ENCODE measurements at regions not wholly inside any gene's neighbourhood (a gene's known extent, or its start where the extent isn't known, plus 50 kb on each side); places are given as distances from the start of the nearest gene placed in this dataset.

GRCh38 chr18:25451077-25451658, 99.2 kb upstream of the ZNF521 start:
- Histone ChIP-seq H3K4me2 (no peak overlapping the region), H3K4me1 (no peaks in the 10 kb centered on the region), H3K9me3 (no peaks in the 10 kb centered on the region), H3K27ac (no peak overlapping the region), H3K4me3 (no peak overlapping the region)
- TF ChIP-seq CBX8 (IDR thresholded peaks at IDR 0.05) (no peak), RAD21 (conservative IDR thresholded peaks at IDR 0.05 in 1 of 2, IDR thresholded peaks at IDR 0.05 in 1 of 2) (no peak), EHF (CRISPR knock-in tag; IDR thresholded peaks at IDR 0.05) (no peak), FOSL2 (IDR thresholded peaks at IDR 0.05) (no peak), FOSL2 (CRISPR knock-in tag; IDR thresholded peaks at IDR 0.05) (no peak), ZSCAN20 (CRISPR knock-in tag; IDR thresholded peaks at IDR 0.05) (no peak), HEYL (CRISPR knock-in tag; IDR thresholded peaks at IDR 0.05) (no peak)
- TF ChIP-seq, protein P1, sequence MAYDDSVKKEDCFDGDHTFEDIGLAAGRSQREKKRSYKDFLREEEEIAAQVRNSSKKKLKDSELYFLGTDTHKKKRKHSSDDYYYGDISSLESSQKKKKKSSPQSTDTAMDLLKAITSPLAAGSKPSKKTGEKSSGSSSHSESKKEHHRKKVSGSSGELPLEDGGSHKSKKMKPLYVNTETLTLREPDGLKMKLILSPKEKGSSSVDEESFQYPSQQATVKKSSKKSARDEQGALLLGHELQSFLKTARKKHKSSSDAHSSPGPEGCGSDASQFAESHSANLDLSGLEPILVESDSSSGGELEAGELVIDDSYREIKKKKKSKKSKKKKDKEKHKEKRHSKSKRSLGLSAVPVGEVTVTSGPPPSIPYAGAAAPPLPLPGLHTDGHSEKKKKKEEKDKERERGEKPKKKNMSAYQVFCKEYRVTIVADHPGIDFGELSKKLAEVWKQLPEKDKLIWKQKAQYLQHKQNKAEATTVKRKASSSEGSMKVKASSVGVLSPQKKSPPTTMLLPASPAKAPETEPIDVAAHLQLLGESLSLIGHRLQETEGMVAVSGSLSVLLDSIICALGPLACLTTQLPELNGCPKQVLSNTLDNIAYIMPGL (CRISPR knock-in tag; IDR thresholded peaks at IDR 0.05; ENCODE audit: borderline replicate concordance) = no peak
- ChIA-PET POLR2A (no interaction called here), CTCF (no interaction called here)
- FAIRE-seq (no peak), DNase-seq (ENCODE audit: low read depth in 1 of 2, low spot score in 1 of 2) (no peak), ATAC-seq (no peak)
- 10% methylated on average over 5 of the region's 5 CpGs for WGBS (ENCODE audit: missing lambda C conversion rate)

DNA sequence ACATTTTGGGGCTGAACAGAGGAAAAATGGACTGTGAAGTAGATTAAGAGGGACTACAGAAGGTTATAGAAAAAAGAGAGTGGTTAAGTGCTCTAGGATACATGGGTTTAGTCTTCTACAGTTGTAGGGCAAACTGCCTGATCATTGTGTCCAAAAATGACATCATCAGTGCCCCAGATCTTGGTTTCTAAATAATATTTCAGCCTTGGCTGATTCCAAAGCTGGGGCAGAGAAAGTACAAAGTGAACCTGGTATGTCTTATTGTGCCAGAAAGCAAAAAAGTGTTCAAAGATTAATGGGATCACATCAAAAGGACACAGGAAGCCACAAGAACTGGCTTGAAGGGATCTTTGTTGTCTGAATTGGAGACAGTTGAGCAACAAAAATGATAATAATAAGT, 97.1 kb upstream of the ZNF521 start:
- FAIRE-seq (no peak), ATAC-seq (no peak), DNase-seq (ENCODE audit: low read depth in 1 of 2, low spot score in 1 of 2) (no peak)
- H3K4me1 ChIP-seq = no peaks in the 10 kb centered on the region
- ChIA-PET POLR2A (no interaction called here), CTCF (no interaction called here)
- TF ChIP-seq, protein P2, sequence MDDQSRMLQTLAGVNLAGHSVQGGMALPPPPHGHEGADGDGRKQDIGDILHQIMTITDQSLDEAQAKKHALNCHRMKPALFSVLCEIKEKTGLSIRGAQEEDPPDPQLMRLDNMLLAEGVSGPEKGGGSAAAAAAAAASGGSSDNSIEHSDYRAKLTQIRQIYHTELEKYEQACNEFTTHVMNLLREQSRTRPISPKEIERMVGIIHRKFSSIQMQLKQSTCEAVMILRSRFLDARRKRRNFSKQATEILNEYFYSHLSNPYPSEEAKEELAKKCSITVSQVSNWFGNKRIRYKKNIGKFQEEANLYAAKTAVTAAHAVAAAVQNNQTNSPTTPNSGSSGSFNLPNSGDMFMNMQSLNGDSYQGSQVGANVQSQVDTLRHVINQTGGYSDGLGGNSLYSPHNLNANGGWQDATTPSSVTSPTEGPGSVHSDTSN (IDR thresholded peaks at IDR 0.05) = no peak
- TF ChIP-seq PHF8 (IDR thresholded peaks at IDR 0.05; ENCODE audit: borderline replicate concordance, low read depth) (no peak), REST (IDR thresholded peaks at IDR 0.05) (no peak), SMC3 (IDR thresholded peaks at IDR 0.05) (no peak), HDAC2 (IDR thresholded peaks at IDR 0.05) (no peak), NPAS2 (CRISPR knock-in tag; IDR thresholded peaks at IDR 0.05; ENCODE audit: borderline replicate concordance) (no peak), HOXA7 (CRISPR knock-in tag; IDR thresholded peaks at IDR 0.05) (no peak), EHMT2 (IDR thresholded peaks at IDR 0.05; ENCODE audit: low read depth) (no peak), HOXB5 (CRISPR knock-in tag; IDR thresholded peaks at IDR 0.05) (no peak), CEBPB (IDR thresholded peaks at IDR 0.05) (no peak), NFE2L2 (conservative IDR thresholded peaks at IDR 0.05; ENCODE audit: low read length) (no peak)
- TF ChIP-seq, protein P1 (CRISPR knock-in tag; IDR thresholded peaks at IDR 0.05; ENCODE audit: borderline replicate concordance) = no peak
- TF ChIP-seq, protein P3, sequence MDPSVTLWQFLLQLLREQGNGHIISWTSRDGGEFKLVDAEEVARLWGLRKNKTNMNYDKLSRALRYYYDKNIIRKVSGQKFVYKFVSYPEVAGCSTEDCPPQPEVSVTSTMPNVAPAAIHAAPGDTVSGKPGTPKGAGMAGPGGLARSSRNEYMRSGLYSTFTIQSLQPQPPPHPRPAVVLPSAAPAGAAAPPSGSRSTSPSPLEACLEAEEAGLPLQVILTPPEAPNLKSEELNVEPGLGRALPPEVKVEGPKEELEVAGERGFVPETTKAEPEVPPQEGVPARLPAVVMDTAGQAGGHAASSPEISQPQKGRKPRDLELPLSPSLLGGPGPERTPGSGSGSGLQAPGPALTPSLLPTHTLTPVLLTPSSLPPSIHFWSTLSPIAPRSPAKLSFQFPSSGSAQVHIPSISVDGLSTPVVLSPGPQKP (IDR thresholded peaks at IDR 0.05; ENCODE audit: low read depth, low read length) = no peak
- TF ChIP-seq, protein P4, sequence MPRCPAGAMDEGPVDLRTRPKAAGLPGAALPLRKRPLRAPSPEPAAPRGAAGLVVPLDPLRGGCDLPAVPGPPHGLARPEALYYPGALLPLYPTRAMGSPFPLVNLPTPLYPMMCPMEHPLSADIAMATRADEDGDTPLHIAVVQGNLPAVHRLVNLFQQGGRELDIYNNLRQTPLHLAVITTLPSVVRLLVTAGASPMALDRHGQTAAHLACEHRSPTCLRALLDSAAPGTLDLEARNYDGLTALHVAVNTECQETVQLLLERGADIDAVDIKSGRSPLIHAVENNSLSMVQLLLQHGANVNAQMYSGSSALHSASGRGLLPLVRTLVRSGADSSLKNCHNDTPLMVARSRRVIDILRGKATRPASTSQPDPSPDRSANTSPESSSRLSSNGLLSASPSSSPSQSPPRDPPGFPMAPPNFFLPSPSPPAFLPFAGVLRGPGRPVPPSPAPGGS (IDR thresholded peaks at IDR 0.05) = no peak
- TF ChIP-seq, protein P5, sequence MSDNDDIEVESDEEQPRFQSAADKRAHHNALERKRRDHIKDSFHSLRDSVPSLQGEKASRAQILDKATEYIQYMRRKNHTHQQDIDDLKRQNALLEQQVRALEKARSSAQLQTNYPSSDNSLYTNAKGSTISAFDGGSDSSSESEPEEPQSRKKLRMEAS (IDR thresholded peaks at IDR 0.05) = no peak
- H3K4me3 ChIP-seq = no peak overlapping the region
- H3K4me2 ChIP-seq = no peak overlapping the region
- H3K27ac ChIP-seq = no peak overlapping the region
- H3K9me3 ChIP-seq = no peaks in the 10 kb centered on the region

All from A549 (cell line).